B cell (primary cell): ENCODE measurements at regions not wholly inside any gene's neighbourhood (a gene's known extent, or its start where the extent isn't known, plus 50 kb on each side); places are given as distances from the start of the nearest gene placed in this dataset.

Experiments
- CTCF ChIP-seq: fragments of 200-600 bp; IDR thresholded peaks from one replicate; pipeline ENCODE4 v1.8.0; 2022; ENCODE audit warnings: antibody characterized with exemption, mild to moderate bottlenecking
- EZH2 ChIP-seq: IDR thresholded peaks from 2 replicates; pipeline ENCODE4 v1.6.1; 2012; ENCODE audit warnings: borderline replicate concordance, low read depth, mild to moderate bottlenecking, moderate library complexity, low read length; ENCODE audit not compliant: insufficient read depth, poor library complexity, severe bottlenecking

DNA sequence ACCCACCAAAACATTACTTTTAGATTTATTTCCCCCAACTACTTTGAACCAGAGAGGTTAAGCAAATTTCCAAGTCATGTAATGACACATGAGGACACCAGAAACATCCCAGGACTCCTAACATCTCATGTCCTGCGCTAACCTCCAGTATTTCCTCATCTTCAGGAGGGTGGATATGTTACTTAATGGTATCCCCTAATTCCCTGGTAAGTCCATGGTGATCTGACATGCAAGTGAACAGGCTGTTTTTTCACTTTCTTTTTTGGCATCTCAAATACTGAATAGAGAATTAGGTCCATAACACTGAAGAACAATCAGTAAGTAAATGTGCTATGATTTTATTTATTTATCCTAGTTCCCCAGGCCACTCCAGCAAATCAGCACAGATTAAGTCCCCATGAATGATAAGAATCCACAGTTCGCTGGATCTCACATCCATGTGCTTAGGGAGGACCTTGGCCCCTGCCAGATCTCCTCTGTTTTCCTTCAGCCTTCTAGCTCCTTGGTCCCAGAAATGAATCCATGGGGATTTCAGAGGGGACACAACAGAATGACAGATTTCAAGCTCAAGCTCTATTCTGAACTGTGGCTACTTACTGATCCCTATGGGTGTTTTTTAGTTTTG, 334.6 kb downstream of the CDC5L start:
- TF ChIP-seq CTCF = no peak
- no peak for TF ChIP-seq EZH2
